CD8-positive, alpha-beta memory T cell (primary cell): ENCODE measurements at regions not wholly inside any gene's neighbourhood (a gene's known extent, or its start where the extent isn't known, plus 50 kb on each side); places are given as distances from the start of the nearest gene placed in this dataset.

Source experiments
- CTCF ChIA-PET: fragments of 350-600 bp; sonication (Branson Sonifier 250); formaldehyde crosslinking; loops from one replicate; lab custom pipeline; 2021; ENCODE audit warnings: antibody characterized with exemption; lab: Charles Lee
- POLR2A ChIA-PET: fragments of 350-600 bp; sonication (Branson Sonifier 250); formaldehyde crosslinking; loops from one replicate; lab custom pipeline; 2021; ENCODE audit warnings: antibody characterized with exemption; lab: Charles Lee
- DNase-seq, 5 donors: peaks; one replicate each; pipeline versions ENCODE4 v3.0.0 to v3.0.0-alpha.2; 2020 to 2022; ENCODE audit warnings: mixed read lengths in 1 of 5
- H3K27ac ChIP-seq: one replicate; pipeline ENCODE4 v1.7.0; 2013; ENCODE audit warnings: low read depth, mild to moderate bottlenecking, low read length, moderate library complexity
- H3K27me3 ChIP-seq: 2 replicates; pipeline ENCODE4 v1.7.0; 2013; ENCODE audit warnings: low read length, mild to moderate bottlenecking; ENCODE audit not compliant: insufficient read depth, poor library complexity, severe bottlenecking
- H3K36me3 ChIP-seq: 2 replicates; pipeline ENCODE4 v1.7.0; 2013; ENCODE audit warnings: mild to moderate bottlenecking, low read length, moderate library complexity; ENCODE audit not compliant: insufficient read depth
- H3K4me1 ChIP-seq: 2 replicates; pipeline ENCODE4 v1.7.0; 2013; ENCODE audit warnings: mild to moderate bottlenecking, low read length, moderate library complexity; ENCODE audit not compliant: insufficient read depth
- H3K4me3 ChIP-seq: 2 replicates; pipeline ENCODE4 v1.7.0; 2013; ENCODE audit warnings: mild to moderate bottlenecking, low read length
- H3K9me3 ChIP-seq: 2 replicates; pipeline ENCODE4 v1.7.0; 2013; ENCODE audit warnings: mild to moderate bottlenecking, low read length
- H3K27ac Mint-ChIP-seq, 8 donors: one replicate each; pipeline ENCODE4 v1.8.0; 2020 to 2021; ENCODE audit warnings: mixed read lengths in 8 of 8, mild to moderate bottlenecking in 6 of 8, inconsistent platforms in 3 of 8, moderate library complexity in 3 of 8
- H3K27me3 Mint-ChIP-seq, 2 donors: one replicate each; pipeline ENCODE4 v1.8.0; 2020 to 2021; ENCODE audit warnings: mixed read lengths in 2 of 2, mild to moderate bottlenecking in 1 of 2, moderate library complexity in 1 of 2
- H3K36me3 Mint-ChIP-seq, 3 donors: one replicate each; pipeline ENCODE4 v1.8.0; 2020 to 2021; ENCODE audit warnings: mixed read lengths in 3 of 3, inconsistent platforms in 1 of 3, mild to moderate bottlenecking in 1 of 3
- H3K4me1 Mint-ChIP-seq, 3 donors: one replicate each; pipeline ENCODE4 v1.8.0; 2020 to 2021; ENCODE audit warnings: mixed read lengths in 3 of 3, inconsistent platforms in 1 of 3, mild to moderate bottlenecking in 1 of 3
- H3K4me3 Mint-ChIP-seq, 7 donors: one replicate each; pipeline ENCODE4 v1.8.0; 2020 to 2021; ENCODE audit warnings: mixed read lengths in 7 of 7, mild to moderate bottlenecking in 6 of 7, moderate library complexity in 4 of 7, inconsistent platforms in 2 of 7
- H3K9me3 Mint-ChIP-seq, 5 donors: one replicate each; pipeline ENCODE4 v1.8.0; 2020 to 2022; ENCODE audit warnings: mixed read lengths in 5 of 5, mild to moderate bottlenecking in 3 of 5, moderate library complexity in 2 of 5, inconsistent platforms in 1 of 5

DNA sequence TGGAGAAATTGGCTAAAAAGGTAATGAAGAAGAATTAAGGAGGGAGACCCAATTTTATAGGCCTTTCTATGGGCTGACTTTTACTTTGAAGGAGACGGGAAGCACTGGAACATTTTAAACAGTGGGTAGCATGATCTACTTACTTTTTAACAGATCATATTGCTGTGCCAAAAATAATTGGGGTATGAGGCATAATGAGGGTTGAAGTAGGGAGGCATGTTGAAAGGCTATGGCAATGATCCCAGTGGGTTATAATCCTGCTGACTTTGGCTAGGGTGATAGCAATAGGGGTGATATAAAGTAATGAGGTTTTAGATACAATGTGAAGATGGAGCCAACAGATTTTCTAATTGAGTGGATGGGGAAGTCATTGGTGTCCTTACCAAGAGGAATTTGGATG, 73.2 kb downstream of the GPR37 start:
- DNase-seq: no peak
- Mint-ChIP-seq H3K27me3 (no peaks in the 10 kb centered on the region), H3K4me3 (no peak overlapping the region), H3K9me3 (peaks cover 0 to 2% (median 0%) of the 10 kb centered on the region in 5 donors), H3K27ac (no peak overlapping the region), H3K4me1 (no peaks in the 10 kb centered on the region), H3K36me3 (no peaks in the 10 kb centered on the region)
- CTCF ChIA-PET: no interaction called here
- Histone ChIP-seq H3K4me3 (no peak overlapping the region), H3K4me1 (no peaks in the 10 kb centered on the region), H3K27ac (no peak overlapping the region), H3K9me3 (no peaks in the 10 kb centered on the region), H3K36me3 (no peaks in the 10 kb centered on the region), H3K27me3 (no peaks in the 10 kb centered on the region)
- POLR2A ChIA-PET: no interaction called here

DNA sequence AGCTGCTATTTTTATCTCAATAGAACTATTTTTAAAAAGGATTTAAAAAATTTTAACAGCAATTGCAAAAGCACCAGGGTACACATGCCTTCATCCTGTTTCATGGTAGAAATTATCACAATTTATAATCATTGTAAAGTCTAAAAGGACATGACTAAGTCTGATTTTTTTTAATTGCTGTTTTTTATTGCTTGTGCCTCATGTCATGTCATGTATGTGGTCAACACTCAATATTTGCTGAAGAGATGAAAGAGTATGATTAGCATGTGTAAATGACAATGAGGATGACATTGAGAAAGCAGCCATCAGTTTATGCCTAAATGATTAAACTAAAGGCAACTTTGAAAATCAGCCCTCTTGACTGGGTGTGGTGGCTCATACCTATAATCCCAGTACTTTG, 74.8 kb downstream of the GPR37 start:
- H3K27ac ChIP-seq: no peak overlapping the region
- peaks cover 0 to 4% (median 0%) of the 10 kb centered on the region in 5 donors for H3K9me3 Mint-ChIP-seq
- CTCF ChIA-PET: interaction anchor here (0.6 kb wide), 1 partner anchor 1870 kb away, joined by 3 read pairs; no protein-coding TSS in a partner anchor
- no peak overlapping the region for H3K4me3 ChIP-seq
- POLR2A ChIA-PET: no interaction called here
- H3K4me3 Mint-ChIP-seq: no peak overlapping the region
- H3K36me3 Mint-ChIP-seq: no peaks in the 10 kb centered on the region
- H3K9me3 ChIP-seq: no peaks in the 10 kb centered on the region
- no peaks in the 10 kb centered on the region for H3K36me3 ChIP-seq
- H3K27ac Mint-ChIP-seq: no peak overlapping the region
- no peak for DNase-seq
- H3K4me1 ChIP-seq: no peaks in the 10 kb centered on the region
- no peaks in the 10 kb centered on the region for H3K4me1 Mint-ChIP-seq
- no peaks in the 10 kb centered on the region for H3K27me3 ChIP-seq
- no peaks in the 10 kb centered on the region for H3K27me3 Mint-ChIP-seq

DNA sequence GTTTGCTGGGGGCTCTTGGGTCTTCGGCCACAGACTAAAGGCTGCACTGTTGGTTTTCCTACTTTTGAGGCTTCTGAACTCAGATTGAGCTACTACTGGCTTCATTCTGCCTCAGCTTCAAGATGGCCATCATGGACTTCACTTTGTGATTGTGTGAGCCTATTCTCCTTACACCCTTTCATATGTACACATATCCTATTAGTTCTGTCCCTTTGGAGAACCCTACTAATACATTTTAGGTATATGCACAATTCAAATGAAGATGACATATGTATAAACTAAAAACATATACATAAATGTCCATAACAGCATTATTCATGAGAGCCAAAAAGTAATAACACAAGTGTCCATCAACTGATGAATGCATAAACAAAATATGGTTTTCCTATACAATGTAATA, 75.7 kb downstream of the GPR37 start:
- no peaks in the 10 kb centered on the region for H3K4me1 ChIP-seq
- H3K36me3 ChIP-seq: no peaks in the 10 kb centered on the region
- Mint-ChIP-seq H3K4me1 (no peaks in the 10 kb centered on the region), H3K27ac (no peak overlapping the region), H3K4me3 (no peak overlapping the region), H3K27me3 (no peaks in the 10 kb centered on the region), H3K9me3 (peaks cover 0 to 4% (median 0%) of the 10 kb centered on the region in 5 donors), H3K36me3 (no peaks in the 10 kb centered on the region)
- H3K9me3 ChIP-seq: no peaks in the 10 kb centered on the region
- no peak overlapping the region for H3K4me3 ChIP-seq
- CTCF ChIA-PET: no interaction called here
- no peaks in the 10 kb centered on the region for H3K27me3 ChIP-seq
- H3K27ac ChIP-seq: no peak overlapping the region
- no peak for DNase-seq
- POLR2A ChIA-PET: no interaction called here

DNA sequence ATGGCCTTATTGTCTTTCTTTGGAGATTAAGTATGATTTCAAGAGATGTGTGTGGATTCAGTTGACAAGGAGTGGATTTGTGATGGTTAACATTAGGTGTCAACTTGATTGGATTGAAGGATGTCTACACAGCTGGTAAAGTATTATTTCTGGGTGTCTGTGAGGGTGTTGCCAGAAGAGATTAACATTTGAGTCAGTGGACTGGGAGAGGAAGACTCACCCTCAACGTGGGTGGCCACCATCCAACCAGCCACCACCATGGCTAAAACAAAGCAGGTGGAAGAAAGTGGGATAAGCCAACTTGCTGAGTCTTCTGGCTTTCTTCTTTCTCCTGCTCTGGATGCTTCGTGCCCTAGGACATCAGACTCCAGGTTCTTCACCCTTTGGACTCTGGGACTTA, 76.1 kb downstream of the GPR37 start:
- CTCF ChIA-PET: no interaction called here
- no peak overlapping the region for H3K4me3 Mint-ChIP-seq
- no peak overlapping the region for H3K27ac Mint-ChIP-seq
- Histone ChIP-seq H3K4me1 (no peaks in the 10 kb centered on the region), H3K36me3 (no peaks in the 10 kb centered on the region), H3K4me3 (no peak overlapping the region), H3K27me3 (no peaks in the 10 kb centered on the region), H3K9me3 (no peaks in the 10 kb centered on the region), H3K27ac (no peak overlapping the region)
- no peaks in the 10 kb centered on the region for H3K36me3 Mint-ChIP-seq
- H3K9me3 Mint-ChIP-seq: peaks cover 0 to 4% (median 0%) of the 10 kb centered on the region in 5 donors
- DNase-seq: no peak
- POLR2A ChIA-PET: no interaction called here
- H3K27me3 Mint-ChIP-seq: no peaks in the 10 kb centered on the region
- no peaks in the 10 kb centered on the region for H3K4me1 Mint-ChIP-seq

GRCh38 chr7:124688991-124689390, 76.6 kb downstream of the GPR37 start:
- Histone ChIP-seq H3K27ac (no peak overlapping the region), H3K36me3 (no peaks in the 10 kb centered on the region), H3K27me3 (no peaks in the 10 kb centered on the region), H3K4me1 (no peaks in the 10 kb centered on the region), H3K4me3 (no peak overlapping the region), H3K9me3 (no peaks in the 10 kb centered on the region)
- Mint-ChIP-seq H3K36me3 (no peaks in the 10 kb centered on the region), H3K27ac (no peak overlapping the region), H3K4me1 (no peaks in the 10 kb centered on the region), H3K9me3 (peaks cover 0 to 4% (median 0%) of the 10 kb centered on the region in 5 donors), H3K4me3 (no peak overlapping the region), H3K27me3 (no peaks in the 10 kb centered on the region)
- ChIA-PET CTCF (no interaction called here), POLR2A (no interaction called here)
- no peak for DNase-seq

DNA sequence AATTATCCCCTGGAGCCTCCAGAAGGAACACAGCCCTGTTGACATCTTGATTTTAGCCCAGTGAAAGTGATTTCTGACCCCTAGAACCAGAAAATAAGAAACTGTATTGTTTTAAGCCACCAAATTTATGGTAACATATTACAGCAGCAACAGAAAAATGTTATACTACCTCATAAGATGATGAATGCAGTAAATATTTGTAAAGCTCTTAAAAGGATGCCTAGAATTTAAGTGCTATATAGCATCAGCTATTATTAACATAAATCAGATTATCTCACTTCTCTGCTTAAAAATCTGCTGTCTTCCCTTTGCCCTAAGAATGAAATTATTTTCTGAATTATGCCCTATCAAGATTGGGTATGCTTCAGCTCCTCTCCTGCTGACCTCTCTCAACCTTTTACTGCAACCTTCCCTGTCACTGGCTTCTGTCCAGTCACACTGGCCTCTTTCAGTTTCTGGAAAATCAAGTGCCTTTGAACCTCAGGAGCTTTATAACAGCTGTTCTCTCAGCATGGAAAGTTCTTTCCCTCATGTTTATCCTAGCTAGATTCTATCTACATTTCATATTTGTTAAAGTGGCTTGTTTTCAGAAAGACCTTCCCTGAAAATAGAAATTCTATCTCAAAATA, 78.9 kb downstream of the GPR37 start:
- Mint-ChIP-seq H3K4me1 (no peaks in the 10 kb centered on the region), H3K27me3 (no peaks in the 10 kb centered on the region), H3K9me3 (peaks cover 0 to 4% (median 0%) of the 10 kb centered on the region in 5 donors), H3K36me3 (no peaks in the 10 kb centered on the region), H3K4me3 (no peak overlapping the region), H3K27ac (no peak overlapping the region)
- Histone ChIP-seq H3K4me3 (no peak overlapping the region), H3K36me3 (no peaks in the 10 kb centered on the region), H3K4me1 (no peaks in the 10 kb centered on the region), H3K9me3 (no peaks in the 10 kb centered on the region), H3K27me3 (no peaks in the 10 kb centered on the region), H3K27ac (no peak overlapping the region)
- ChIA-PET POLR2A (no interaction called here), CTCF (no interaction called here)
- DNase-seq: no peak

DNA sequence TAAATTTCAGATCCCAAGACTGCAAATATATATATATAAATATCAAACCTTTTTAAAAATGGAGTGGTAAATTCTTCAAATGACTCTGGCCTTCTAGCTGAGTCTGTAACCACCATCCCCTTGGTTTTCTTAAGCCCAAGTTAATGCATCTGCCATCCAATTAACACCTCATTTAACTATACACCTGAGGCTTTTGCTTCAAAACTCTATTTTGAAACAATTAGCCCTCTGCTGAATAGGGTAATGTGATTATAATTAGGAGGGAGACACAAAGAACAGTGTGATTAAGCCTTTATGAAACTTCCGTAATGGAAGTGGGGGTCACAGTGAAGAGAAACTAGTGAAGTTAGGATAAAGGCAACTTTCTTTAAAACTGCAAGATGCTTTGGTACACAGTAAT, 83.6 kb downstream of the GPR37 start:
- Mint-ChIP-seq H3K4me3 (no peak overlapping the region), H3K36me3 (no peaks in the 10 kb centered on the region), H3K4me1 (no peaks in the 10 kb centered on the region), H3K27ac (no peak overlapping the region), H3K9me3 (peaks cover 0 to 4% (median 2%) of the 10 kb centered on the region in 5 donors), H3K27me3 (no peaks in the 10 kb centered on the region)
- Histone ChIP-seq H3K27me3 (no peaks in the 10 kb centered on the region), H3K27ac (no peak overlapping the region), H3K4me1 (no peaks in the 10 kb centered on the region), H3K36me3 (no peaks in the 10 kb centered on the region), H3K4me3 (no peak overlapping the region), H3K9me3 (no peaks in the 10 kb centered on the region)
- ChIA-PET CTCF (no interaction called here), POLR2A (no interaction called here)
- no peak for DNase-seq

- no peak for DNase-seq
- no peaks in the 10 kb centered on the region for H3K4me1 Mint-ChIP-seq
- no peaks in the 10 kb centered on the region for H3K9me3 ChIP-seq
- no peaks in the 10 kb centered on the region for H3K36me3 ChIP-seq
- ChIA-PET CTCF (no interaction called here), POLR2A (no interaction called here)
- H3K27ac ChIP-seq: no peak overlapping the region
- H3K9me3 Mint-ChIP-seq: peaks cover 0 to 7% (median 1%) of the 10 kb centered on the region in 5 donors
- H3K27me3 ChIP-seq: no peaks in the 10 kb centered on the region
- H3K27ac Mint-ChIP-seq: no peak overlapping the region
- no peaks in the 10 kb centered on the region for H3K27me3 Mint-ChIP-seq
- H3K4me1 ChIP-seq: no peaks in the 10 kb centered on the region
- no peak overlapping the region for H3K4me3 ChIP-seq
- H3K4me3 Mint-ChIP-seq: no peak overlapping the region
- no peaks in the 10 kb centered on the region for H3K36me3 Mint-ChIP-seq
Observed at GRCh38 chr7:124680304-124680703, 85.3 kb downstream of the GPR37 start.
